ENCODE measurements at regions not wholly inside any gene's neighbourhood (a gene's known extent, or its start where the extent isn't known, plus 50 kb on each side); places are given as distances from the start of the nearest gene placed in this dataset.

- TF ChIP-seq CTCF (IDR thresholded peaks at IDR 0.05) (no peak), POLR2AphosphoS5 (IDR thresholded peaks at IDR 0.05) (no peak), EP300 (IDR thresholded peaks at IDR 0.05) (no peak), POLR2A (IDR thresholded peaks at IDR 0.05) (no peak)
Observed at GRCh38 chr17:51474764-51475163, 214.4 kb downstream of the UTP18 start.
